RPMI7951 (cell line): ENCODE measurements at regions not wholly inside any gene's neighbourhood (a gene's known extent, or its start where the extent isn't known, plus 50 kb on each side); places are given as distances from the start of the nearest gene placed in this dataset.
"Not testable (repeated sequence)": the region's sequence is repeated elsewhere in the genome, so short reads cannot be mapped to it uniquely, and the experiment has no call there.

Source experiments
- DNase-seq: peaks from one replicate; pipeline ENCODE4 v3.0.0-alpha.2; 2012; ENCODE audit warnings: low read depth

- DNase-seq, result not testable (repeated sequence)
These were observed 53.6 kb upstream of the MAPK10 start for GRCh38 chr4:86413426-86413825.

DNA sequence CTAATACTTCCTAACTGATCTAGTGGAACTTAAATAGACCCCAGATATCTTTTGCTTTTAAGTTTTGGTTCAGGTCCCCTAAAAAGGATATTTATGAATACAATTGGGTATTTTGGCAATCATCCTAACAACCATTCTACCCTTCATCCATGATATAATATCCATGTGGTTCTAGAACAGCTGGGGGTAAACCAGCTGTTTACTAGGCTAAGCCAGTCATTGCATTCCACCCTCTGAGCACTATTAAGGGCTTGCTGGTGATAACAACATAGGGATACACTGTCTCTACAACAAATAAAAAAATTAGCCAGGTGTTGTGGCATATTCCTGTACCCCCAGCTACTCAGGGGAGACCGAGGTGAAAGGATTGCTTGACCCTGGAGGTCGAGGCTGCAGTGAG lies 54.8 kb upstream of the MAPK10 start:
- DNase-seq, result no peak

DNA sequence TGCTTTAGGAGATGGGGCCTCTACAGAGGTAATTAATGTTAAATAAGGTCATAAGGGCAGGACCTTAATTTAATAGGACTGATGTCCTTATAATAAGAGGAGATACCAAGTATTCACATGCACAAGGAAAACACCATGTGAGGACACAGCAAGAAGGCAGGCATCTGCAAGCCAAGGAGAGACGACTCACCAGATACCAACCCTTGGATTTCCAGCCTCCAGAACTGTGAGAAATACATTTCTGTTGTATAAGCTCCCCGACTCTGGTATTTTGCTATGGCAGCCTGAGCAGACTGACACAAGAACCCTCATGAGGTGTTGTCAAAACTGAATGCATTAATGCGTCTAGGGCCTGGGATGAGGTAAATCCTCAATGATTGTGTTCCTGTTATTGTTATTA lies 56.2 kb upstream of the MAPK10 start:
- DNase-seq, result no peak

- DNase-seq, result no peak
These were observed 61.6 kb upstream of the MAPK10 start for GRCh38 chr4:86421461-86421860.

- DNase-seq, result no peak
These were observed 71.8 kb upstream of the MAPK10 start for GRCh38 chr4:86431543-86432116.

DNA sequence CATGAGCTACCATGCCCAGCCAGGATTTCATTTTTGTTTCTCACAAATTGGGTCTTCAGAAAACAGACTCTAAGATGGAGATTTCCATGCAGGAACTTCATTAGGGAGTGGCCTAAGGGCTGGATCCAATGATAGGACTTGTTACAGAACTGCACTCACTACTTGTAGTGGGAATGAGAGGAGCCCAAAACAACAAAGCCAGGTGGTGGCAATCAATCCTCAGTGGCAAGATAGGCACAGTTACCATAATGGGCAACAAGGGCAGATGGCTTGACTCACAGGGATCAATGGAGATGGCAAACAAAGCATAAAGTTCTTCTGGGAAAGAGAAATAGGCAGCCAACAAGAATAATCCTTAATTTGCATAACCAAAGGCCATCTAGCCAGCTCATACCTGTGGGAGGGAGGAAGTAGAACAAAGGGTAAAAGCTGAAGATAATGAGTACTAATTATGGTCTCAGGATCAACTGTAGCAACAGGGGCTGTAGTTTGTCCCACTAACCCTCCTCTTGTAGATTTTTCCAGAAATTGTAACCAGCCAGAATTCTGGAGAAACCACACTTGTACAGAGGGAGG lies 72.8 kb upstream of the MAPK10 start:
- no peak for DNase-seq

GRCh38 chr4:86439293-86439692 lies 79.4 kb upstream of the MAPK10 start:
- no peak for DNase-seq

- DNase-seq, result peak; percentile 72
These were observed 81.5 kb upstream of the MAPK10 start for GRCh38 chr4:86441175-86441936.

- DNase-seq, result no peak
These were observed 83.0 kb upstream of the MAPK10 start for GRCh38 chr4:86442881-86443280.

- peak; percentile 15 for DNase-seq
These were observed 83.6 kb upstream of the MAPK10 start for GRCh38 chr4:86443495-86443894.

- no peak for DNase-seq
These were observed 87.1 kb upstream of the MAPK10 start for GRCh38 chr4:86446996-86447395.

DNA sequence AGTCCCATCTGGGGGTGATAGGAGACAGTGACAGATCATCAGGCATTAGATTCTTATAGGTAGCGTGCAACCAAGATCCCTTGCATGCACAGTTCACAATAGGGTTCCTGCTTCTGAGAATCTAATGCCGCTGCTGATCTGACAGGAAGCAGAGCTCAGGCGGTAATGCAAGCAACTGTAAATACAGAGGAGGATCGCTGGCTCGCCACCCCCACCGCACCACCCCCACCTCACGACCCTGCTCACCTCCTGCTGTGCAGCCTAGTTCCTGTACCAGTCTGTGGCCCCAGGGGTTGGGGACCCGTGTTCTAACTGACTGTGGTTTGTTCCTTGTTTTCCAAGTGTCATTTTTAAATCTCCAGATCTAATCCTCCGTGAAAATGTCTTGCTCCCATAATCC lies 89.0 kb upstream of the MAPK10 start:
- DNase-seq, result peak; percentile 35

- peak; percentile 22 for DNase-seq
These were observed 90.1 kb upstream of the MAPK10 start for GRCh38 chr4:86449746-86450588.

GRCh38 chr4:86450861-86451260 lies 91.0 kb upstream of the MAPK10 start:
- no peak for DNase-seq

- peak; percentile 51 for DNase-seq
These were observed 91.9 kb upstream of the MAPK10 start for GRCh38 chr4:86451560-86452330.

DNA sequence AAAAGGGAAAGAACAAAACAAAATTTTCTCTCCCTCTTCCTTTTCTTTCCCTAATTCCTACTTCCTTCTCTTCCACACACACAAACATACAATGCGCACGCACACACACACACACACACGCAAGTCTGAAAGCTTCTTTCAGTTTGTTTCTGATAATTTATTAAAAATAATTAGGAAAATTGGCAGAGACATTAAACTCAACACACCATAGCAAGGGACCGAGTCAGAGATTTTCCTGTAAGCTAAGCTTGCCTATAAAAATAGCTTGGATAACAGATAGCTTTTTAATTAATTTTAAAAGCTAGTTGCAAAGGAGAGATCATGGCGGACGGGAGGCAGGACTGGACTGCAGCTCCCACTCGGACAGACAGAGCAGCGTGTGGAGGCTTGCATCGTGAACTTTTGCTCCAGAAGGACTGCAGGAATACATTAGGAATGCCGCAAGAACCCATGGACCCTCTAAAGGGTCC lies 92.6 kb upstream of the MAPK10 start:
- DNase-seq, result peak; percentile 54

DNA sequence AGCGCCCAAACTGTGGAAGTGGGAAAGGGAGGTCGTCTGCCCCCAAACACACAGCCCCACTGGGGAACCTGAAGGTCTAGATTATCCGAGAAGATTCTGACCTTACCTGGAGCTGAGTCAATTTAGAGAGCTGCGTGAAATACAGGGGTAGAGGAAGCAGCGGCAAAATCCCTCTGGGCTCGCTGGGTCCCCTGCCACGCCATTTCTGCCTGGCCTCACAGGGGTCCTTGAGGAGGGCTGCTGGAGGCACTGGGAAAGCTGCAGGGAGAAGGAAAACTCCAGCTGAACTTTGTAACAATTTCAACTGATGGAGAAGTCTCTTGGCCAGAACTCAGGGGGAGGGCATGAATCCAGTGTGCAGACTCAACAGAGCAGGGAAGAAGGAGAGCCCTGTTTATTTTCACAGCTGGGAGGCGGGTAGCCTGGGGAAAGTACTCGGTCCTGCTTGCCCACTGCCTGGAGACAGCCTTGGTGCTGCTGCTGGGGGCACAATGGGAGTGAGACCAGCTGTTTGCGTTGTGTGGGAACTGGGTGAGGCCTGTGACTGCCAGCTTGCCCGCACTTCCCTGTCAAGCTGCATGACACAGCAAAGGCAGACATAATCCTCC lies 93.2 kb upstream of the MAPK10 start:
- peak; percentile 86 for DNase-seq

DNA sequence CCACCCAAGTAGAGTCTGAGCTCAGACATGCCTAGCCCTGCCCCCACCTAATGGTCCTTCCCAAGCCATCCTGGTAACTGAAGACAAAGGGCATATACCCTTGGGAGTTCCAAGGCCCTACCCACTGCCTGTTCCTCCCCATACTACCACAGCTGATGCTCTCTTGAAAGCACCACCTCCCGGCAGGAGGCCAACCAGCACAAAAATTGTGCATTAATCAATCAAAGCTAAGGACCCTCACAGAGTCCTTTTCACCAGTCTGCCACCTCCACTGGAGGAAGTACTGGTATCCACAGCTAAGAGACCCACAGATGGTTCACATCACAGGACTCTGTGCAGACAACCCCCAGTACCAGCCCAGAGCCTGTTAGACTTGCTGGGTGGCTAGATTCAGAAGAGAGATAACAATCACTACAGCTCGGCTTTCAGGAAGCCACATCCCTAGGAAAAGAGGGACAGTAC lies 93.8 kb upstream of the MAPK10 start:
- peak; percentile 80 for DNase-seq

DNA sequence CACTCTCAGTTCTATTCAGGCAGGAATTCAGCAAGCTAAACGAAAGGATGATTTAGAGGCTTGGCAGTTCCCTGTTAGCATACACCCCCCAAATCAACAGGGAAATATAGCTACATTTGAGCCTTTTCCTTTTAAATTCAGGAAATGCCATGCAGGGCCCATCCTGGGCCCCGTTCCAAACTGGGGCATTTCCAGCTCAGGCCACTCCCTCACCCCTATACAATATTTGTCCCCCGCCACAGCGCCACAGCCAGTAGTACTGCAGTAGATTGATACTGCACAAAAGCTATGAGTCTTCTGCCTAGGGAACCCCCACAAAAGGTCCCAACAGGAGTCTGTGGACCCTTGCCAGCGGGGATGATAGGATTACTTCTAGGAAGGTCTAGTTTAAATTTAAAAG lies 102.0 kb upstream of the MAPK10 start:
- DNase-seq, result no peak

- DNase-seq, result no peak
These were observed 112.6 kb upstream of the MAPK10 start for GRCh38 chr4:86472377-86473019.
